ENCODE measurements at regions not wholly inside any gene's neighbourhood (a gene's known extent, or its start where the extent isn't known, plus 50 kb on each side); places are given as distances from the start of the nearest gene placed in this dataset.
"Not testable (repeated sequence)": the region's sequence is repeated elsewhere in the genome, so short reads cannot be mapped to it uniquely, and the experiment has no call there.

DNA sequence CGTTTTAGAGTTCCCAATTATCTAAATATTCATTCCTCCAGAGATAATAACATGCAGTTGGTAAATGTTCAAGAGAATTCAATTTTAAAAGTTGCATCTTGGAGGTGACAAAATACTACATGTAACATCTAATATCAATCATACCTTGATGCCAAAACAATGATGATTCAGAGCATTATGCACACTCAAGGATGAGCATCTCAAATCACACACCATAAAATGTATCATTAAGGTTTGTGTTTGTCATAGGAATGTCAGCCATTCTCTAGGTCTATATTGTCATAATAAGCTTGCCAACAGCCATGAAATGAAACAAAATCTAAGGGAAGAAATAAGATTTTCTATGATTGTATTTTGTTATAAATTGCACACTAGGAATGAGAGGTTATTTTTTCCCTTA lies 1667.0 kb downstream of the DPP10 start:
- DNase-seq (ENCODE audit: low read depth, low spot score) = no peak
- no peak overlapping the region for H3K4me3 ChIP-seq (ENCODE audit: low read length)

DNA sequence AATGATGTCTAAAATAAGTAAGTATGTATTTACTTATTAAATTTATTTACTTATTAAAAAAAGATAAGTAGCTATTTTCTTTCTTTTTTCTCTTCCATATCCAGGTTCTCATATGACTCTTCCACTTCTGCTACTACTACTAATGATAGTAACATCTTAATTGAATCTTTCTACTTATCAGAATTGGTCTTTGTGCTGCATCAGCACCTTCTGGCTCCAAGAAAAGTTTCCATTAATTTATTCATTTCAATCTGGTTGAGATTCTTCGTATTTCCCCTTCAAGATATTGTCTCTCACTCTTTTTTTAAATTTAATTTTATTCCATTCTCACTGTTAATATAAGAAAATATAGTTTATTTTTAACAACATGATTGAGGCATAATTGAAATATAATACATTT lies 1675.4 kb downstream of the DPP10 start:
- no peak overlapping the region for H3K4me3 ChIP-seq (ENCODE audit: low read length)
- DNase-seq (ENCODE audit: low read depth, low spot score) = no peak

GRCh38 chr2:116132833-116133232 lies 1681.7 kb upstream of the DDX18 start:
- H3K4me3 ChIP-seq (ENCODE audit: low read length) = no peak overlapping the region
- no peak for DNase-seq (ENCODE audit: low read depth, low spot score)

- no peak overlapping the region for H3K4me3 ChIP-seq (ENCODE audit: low read length)
- DNase-seq (ENCODE audit: low read depth, low spot score) = no peak
Observed at GRCh38 chr2:116133381-116133942, 1681.0 kb upstream of the DDX18 start.

DNA sequence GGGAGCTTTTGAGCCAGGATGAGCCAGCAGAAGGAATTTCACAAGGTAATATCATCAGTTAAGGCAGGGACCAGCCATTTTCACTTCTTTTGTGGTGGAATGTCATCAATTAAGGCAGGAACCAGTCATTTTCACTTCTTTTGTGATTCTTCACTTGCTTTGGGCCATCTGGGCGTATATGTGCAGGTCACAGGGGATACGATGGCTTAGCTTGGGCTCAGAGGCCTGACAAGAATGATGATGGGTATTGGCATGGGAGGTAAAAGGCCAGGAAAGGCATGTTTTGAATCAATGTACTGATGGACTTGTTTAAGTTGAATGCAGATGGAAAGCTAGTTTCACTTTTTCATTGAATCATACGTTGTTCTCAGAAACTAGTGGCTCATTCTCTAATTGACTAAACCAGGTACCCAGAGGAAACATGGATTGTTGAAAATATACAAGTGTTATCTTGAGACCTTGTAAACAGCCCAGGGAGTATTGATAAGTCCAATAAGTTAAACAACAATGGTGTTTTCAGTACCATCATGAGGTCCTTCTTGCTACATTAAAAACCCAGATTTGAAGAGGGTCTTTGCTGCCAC lies 1672.5 kb upstream of the DDX18 start:
- H3K4me3 ChIP-seq (ENCODE audit: low read length) = no peak overlapping the region
- no peak for DNase-seq (ENCODE audit: low read depth, low spot score)

GRCh38 chr2:116142644-116143227 lies 1671.8 kb upstream of the DDX18 start:
- DNase-seq (ENCODE audit: low read depth, low spot score) = no peak
- H3K4me3 ChIP-seq (ENCODE audit: low read length) = no peak overlapping the region

DNA sequence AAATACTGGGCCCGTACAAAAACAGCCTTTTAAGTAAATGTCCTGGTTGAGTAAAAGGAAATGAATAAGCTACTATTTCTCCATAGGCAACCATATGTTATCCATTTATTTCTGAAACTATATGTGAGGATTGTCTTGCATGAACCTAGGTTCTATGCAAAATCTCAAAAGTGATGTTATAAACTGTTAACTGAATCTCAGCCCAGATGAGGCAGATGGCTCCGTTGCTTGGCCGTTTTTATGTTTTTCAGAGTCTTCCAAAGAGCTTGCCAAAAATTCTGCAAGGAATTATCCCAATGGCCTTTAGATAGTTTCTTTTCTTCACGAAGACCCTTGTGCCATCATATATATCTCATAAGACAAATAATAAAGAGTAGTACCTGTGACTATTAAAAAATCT lies 1669.5 kb upstream of the DDX18 start:
- DNase-seq (ENCODE audit: low read depth, low spot score) = no peak
- no peak overlapping the region for H3K4me3 ChIP-seq (ENCODE audit: low read length)

DNA sequence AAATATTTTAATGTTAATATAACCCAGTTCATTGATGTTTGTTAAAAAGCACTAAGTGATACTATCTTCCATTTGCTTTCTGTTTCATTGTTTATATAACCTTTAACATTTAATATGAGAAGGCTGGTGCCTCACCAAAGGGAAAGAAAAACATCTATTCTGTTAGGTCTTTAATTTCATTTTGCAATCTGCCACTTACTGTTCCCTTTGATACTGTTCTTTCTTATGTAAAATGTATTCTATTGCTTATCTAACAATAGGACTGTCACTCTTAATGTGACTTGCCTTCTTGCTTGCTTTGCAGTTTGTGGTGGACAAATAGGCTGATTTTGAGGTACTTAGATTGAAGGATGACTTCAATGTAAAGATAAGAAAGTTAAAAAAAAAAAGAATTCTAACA lies 1666.1 kb upstream of the DDX18 start:
- no peak for DNase-seq (ENCODE audit: low read depth, low spot score)
- H3K4me3 ChIP-seq (ENCODE audit: low read length) = no peak overlapping the region

- no peak overlapping the region for H3K4me3 ChIP-seq (ENCODE audit: low read length)
- DNase-seq (ENCODE audit: low read depth, low spot score) = no peak
Observed at GRCh38 chr2:116153729-116154128, 1660.8 kb upstream of the DDX18 start.

DNA sequence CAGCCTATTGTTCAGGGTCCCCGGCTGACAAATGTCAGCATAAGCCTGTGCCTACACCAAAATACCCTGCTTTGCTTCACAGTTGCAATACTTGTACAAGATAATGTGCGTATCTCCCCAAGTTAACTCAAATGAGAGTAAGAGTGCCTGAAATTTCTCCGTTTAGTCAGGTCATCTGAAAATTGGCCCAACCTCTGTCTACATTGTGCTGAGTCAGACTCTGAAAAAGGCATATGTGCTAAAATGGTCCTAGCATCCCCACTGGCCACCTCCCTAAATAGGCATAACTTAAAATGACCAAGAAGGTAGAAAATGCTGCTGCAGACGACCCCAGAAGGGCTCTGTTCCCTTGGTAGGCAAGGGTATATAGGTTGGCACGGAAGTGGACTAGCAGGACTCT lies 1653.8 kb upstream of the DDX18 start:
- no peak overlapping the region for H3K4me3 ChIP-seq (ENCODE audit: low read length)
- DNase-seq (ENCODE audit: low read depth, low spot score) = no peak

GRCh38 chr2:116162395-116162794 lies 1652.1 kb upstream of the DDX18 start:
- DNase-seq (ENCODE audit: low read depth, low spot score) = no peak
- no peak overlapping the region for H3K4me3 ChIP-seq (ENCODE audit: low read length)

DNA sequence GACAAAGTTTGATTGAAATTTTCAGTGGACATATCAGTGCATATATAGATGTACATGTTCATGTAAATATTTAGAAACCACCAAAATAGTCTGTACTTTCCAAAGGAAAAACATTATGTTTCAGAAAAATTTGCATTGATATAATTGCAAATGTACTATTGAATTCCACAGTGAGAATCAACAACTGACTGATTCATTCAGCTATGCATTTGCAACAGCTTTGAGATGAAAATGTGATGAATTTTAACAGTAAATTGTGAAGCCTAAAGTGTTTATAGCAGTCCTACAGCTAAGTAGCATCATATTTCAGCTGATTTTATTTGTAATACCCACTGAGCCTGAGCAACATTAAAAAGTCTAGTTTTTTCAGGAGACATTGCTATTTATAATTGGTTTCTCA lies 1647.4 kb upstream of the DDX18 start:
- DNase-seq (ENCODE audit: low read depth, low spot score) = no peak
- no peak overlapping the region for H3K4me3 ChIP-seq (ENCODE audit: low read length)

- DNase-seq (ENCODE audit: low read depth, low spot score) = no peak
- H3K4me3 ChIP-seq (ENCODE audit: low read length) = no peak overlapping the region
Observed at GRCh38 chr2:116180072-116180471, 1634.4 kb upstream of the DDX18 start.

DNA sequence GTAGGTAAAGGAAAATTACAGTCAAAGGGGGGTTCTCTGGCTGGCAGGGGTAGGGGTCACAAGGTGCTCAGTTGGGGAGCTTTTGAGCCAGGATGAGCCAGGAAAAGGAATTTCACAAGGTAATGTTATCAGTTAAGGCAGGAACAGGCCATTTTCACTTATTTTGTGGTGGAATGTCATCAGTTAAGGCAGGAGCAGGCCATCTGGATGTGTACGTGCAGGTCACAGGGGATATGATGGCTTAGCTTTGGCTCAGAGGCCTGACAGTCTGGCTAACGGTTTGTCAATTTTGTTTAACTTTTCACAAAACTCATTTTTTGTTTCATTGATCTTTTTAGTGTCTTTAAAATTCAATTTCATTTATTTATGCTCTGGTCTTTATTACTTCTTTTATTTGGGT lies 1623.8 kb upstream of the DDX18 start:
- not testable (repeated sequence) for H3K4me3 ChIP-seq (ENCODE audit: low read length); DNase-seq (ENCODE audit: low read depth, low spot score)

- no peak overlapping the region for H3K4me3 ChIP-seq (ENCODE audit: low read length)
- DNase-seq (ENCODE audit: low read depth, low spot score) = no peak
Observed at GRCh38 chr2:116200086-116200485, 1614.4 kb upstream of the DDX18 start.

DNA sequence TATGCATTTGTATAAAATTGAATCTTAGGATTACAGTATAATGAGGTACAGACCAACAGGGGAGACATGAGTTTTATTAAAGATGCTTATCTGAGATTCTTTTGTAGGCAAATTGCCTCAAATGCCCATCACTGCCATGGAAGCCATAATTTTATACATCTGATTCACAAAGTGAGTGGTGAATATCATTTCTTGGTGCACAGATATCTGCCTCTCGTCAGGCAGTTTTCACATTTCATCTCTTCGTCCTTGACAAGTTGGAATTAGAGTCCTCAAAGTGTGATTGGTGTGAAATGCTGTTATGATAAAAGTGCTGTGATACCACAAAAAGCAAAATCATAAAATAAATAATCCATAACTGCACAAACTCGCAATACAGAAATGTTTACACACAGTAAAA lies 1602.8 kb upstream of the DDX18 start:
- DNase-seq (ENCODE audit: low read depth, low spot score) = no peak
- H3K4me3 ChIP-seq (ENCODE audit: low read length) = no peak overlapping the region

GRCh38 chr2:116222793-116223192 lies 1591.7 kb upstream of the DDX18 start:
- H3K4me3 ChIP-seq (ENCODE audit: low read length) = no peak overlapping the region
- no peak for DNase-seq (ENCODE audit: low read depth, low spot score)

GRCh38 chr2:116223912-116224311 lies 1590.6 kb upstream of the DDX18 start:
- DNase-seq (ENCODE audit: low read depth, low spot score) = no peak
- H3K4me3 ChIP-seq (ENCODE audit: low read length) = no peak overlapping the region

DNA sequence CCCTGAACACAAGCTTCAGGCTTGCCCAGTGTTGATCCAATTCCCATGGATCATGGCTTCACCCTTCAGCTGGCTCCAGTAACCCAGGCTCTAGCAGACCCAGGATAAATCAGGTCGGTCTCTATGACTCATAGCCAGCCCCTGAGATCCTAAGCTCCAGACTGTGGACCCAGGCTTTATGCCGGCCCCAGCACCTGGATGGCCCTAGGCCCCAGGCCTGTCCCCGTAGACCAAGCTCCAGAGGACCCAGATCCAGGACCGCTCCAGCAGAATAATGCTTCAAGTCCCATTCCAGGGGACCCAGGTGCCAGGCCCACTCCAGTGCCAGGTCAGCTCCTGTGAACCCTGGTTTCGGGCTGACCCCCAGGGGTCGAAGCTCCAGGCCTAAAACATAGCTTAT lies 1589.9 kb upstream of the DDX18 start:
- DNase-seq (ENCODE audit: low read depth, low spot score) = no peak
- H3K4me3 ChIP-seq (ENCODE audit: low read length) = no peak overlapping the region

GRCh38 chr2:116238511-116238910 lies 1576.0 kb upstream of the DDX18 start:
- DNase-seq (ENCODE audit: low read depth, low spot score) = no peak
- H3K4me3 ChIP-seq (ENCODE audit: low read length) = no peak overlapping the region

- DNase-seq (ENCODE audit: low read depth, low spot score) = no peak
- no peak overlapping the region for H3K4me3 ChIP-seq (ENCODE audit: low read length)
Observed at GRCh38 chr2:116250376-116250775, 1564.1 kb upstream of the DDX18 start.
